ENCODE measurements at regions not wholly inside any gene's neighbourhood (a gene's known extent, or its start where the extent isn't known, plus 50 kb on each side); places are given as distances from the start of the nearest gene placed in this dataset.
A peak's percentile ranks its signal among the peaks of the same experiment; 100 is the strongest.

DNA sequence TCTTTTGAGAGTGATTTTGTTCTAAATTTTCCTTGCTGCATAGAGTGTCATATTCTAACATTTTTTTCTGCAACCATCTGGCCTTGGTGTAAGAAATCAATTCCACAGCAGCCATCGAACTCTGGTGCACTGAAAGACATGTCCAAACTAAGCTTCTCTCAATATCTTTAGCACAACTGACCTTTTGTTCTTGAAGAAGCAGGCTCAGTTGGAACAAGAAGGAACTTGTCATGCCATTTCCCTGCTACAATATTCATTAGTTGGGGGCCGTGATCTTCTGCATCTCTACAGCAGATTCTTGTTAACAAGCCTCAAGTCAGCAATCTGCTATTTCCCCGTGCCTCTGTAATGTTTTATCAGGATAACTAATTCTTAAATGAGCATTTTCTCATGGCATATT lies 1305.6 kb downstream of the CDH11 start:
- Histone ChIP-seq H2AFZ (ENCODE audit: low read length) (no peak overlapping the region; the same call in 1 of the 2 replicates), H3K79me2 (ENCODE audit: low read length) (no peaks in the 10 kb centered on the region), H3K27me3 (replicated peaks; ENCODE audit: insufficient read depth, low read length) (no peaks in the 10 kb centered on the region), H3K4me1 (ENCODE audit: low read length) (no peaks in the 10 kb centered on the region), H3K9ac (ENCODE audit: low read length) (no peak overlapping the region), H3K27ac (ENCODE audit: low read length) (no peak overlapping the region), H3K9me3 (replicated peaks; ENCODE audit: insufficient read depth, low read length) (no peaks in the 10 kb centered on the region), H4K20me1 (ENCODE audit: insufficient read depth, low read length) (no peaks in the 10 kb centered on the region), H3K4me2 (ENCODE audit: low read depth, low read length) (no peak overlapping the region), H3K4me3 (ENCODE audit: low read length) (no peak overlapping the region), H3K9me2 (replicated peaks; ENCODE audit: insufficient read depth, low read length) (no peaks in the 10 kb centered on the region), H3K36me3 (replicated peaks; ENCODE audit: insufficient read depth, low read length) (no peaks in the 10 kb centered on the region), H3F3A (ENCODE audit: insufficient read depth, low read length) (no peaks in the 10 kb centered on the region)
- DNase-seq = no peak
- no peak for TF ChIP-seq EZH2 (optimal IDR thresholded peaks at IDR 0.05; ENCODE audit: low read depth, low read length)
- TF ChIP-seq CTCF (IDR thresholded peaks at IDR 0.05; ENCODE audit: low read length) = no peak
- TF ChIP-seq EZH2phosphoT487 (IDR thresholded peaks at IDR 0.05; ENCODE audit: low read length) = no peak

DNA sequence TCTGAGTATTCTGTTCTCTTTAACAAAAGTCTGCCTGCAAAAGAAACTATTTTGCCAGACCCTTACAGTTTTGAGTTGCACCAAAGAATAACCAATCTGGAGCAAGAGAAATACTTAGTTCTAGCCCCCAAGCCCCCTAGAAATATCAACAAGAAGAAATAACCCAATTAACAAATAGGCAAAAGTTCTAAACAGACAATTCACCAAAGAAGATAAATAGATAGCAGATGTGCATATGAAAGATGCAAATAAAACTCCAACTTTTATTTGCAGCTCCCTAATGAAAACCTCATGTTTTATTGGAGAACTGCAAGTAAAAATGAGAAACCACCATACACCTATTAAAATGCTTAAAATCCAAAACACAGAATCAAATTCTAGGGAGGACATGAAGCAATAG lies 1308.0 kb downstream of the CDH11 start:
- Histone ChIP-seq H3K27ac (ENCODE audit: low read length) (no peak overlapping the region), H2AFZ (ENCODE audit: low read length) (no peak overlapping the region), H3K9me3 (replicated peaks; ENCODE audit: insufficient read depth, low read length) (no peaks in the 10 kb centered on the region), H4K20me1 (ENCODE audit: insufficient read depth, low read length) (no peaks in the 10 kb centered on the region), H3K4me2 (ENCODE audit: low read depth, low read length) (no peak overlapping the region), H3K9me2 (replicated peaks; ENCODE audit: insufficient read depth, low read length) (no peaks in the 10 kb centered on the region), H3K4me1 (ENCODE audit: low read length) (peaks cover 4% of the 10 kb centered on the region; the same call in 1 of the 2 replicates), H3K36me3 (replicated peaks; ENCODE audit: insufficient read depth, low read length) (no peaks in the 10 kb centered on the region), H3K27me3 (replicated peaks; ENCODE audit: insufficient read depth, low read length) (no peaks in the 10 kb centered on the region), H3F3A (ENCODE audit: insufficient read depth, low read length) (no peaks in the 10 kb centered on the region), H3K9ac (ENCODE audit: low read length) (no peak overlapping the region), H3K79me2 (ENCODE audit: low read length) (no peaks in the 10 kb centered on the region), H3K4me3 (ENCODE audit: low read length) (no peak overlapping the region)
- no peak for DNase-seq
- no peak for TF ChIP-seq EZH2 (optimal IDR thresholded peaks at IDR 0.05; ENCODE audit: low read depth, low read length)
- TF ChIP-seq EZH2phosphoT487 (IDR thresholded peaks at IDR 0.05; ENCODE audit: low read length) = no peak
- no peak for TF ChIP-seq CTCF (IDR thresholded peaks at IDR 0.05; ENCODE audit: low read length)

- no peaks in the 10 kb centered on the region for H3K9me2 ChIP-seq (replicated peaks; ENCODE audit: insufficient read depth, low read length)
- H3K9me3 ChIP-seq (replicated peaks; ENCODE audit: insufficient read depth, low read length) = no peaks in the 10 kb centered on the region
Measured at GRCh38 chr16:63808730-63809129, 1313.1 kb downstream of the CDH11 start.

More at GRCh38 chr16:63808730-63809129, 1313.1 kb downstream of the CDH11 start:
- Histone ChIP-seq H3K9ac (ENCODE audit: low read length) (no peak overlapping the region; the same call in 1 of the 2 replicates), H3K4me3 (ENCODE audit: low read length) (peak overlapping the region; percentile 47), H4K20me1 (ENCODE audit: insufficient read depth, low read length) (no peaks in the 10 kb centered on the region), H3K79me2 (ENCODE audit: low read length) (no peaks in the 10 kb centered on the region), H3K27ac (ENCODE audit: low read length) (peak overlapping the region; percentile 21; the same call in 1 of the 2 replicates), H3F3A (ENCODE audit: insufficient read depth, low read length) (no peaks in the 10 kb centered on the region), H3K36me3 (replicated peaks; ENCODE audit: insufficient read depth, low read length) (no peaks in the 10 kb centered on the region), H3K4me1 (ENCODE audit: low read length) (peaks cover 10% of the 10 kb centered on the region), H2AFZ (ENCODE audit: low read length) (peak overlapping the region; percentile 45), H3K4me2 (ENCODE audit: low read depth, low read length) (peak overlapping the region; percentile 44), H3K27me3 (replicated peaks; ENCODE audit: insufficient read depth, low read length) (no peaks in the 10 kb centered on the region)
- DNase-seq = peak; percentile 56
- TF ChIP-seq EZH2 (optimal IDR thresholded peaks at IDR 0.05; ENCODE audit: low read depth, low read length) = no peak
- TF ChIP-seq CTCF (IDR thresholded peaks at IDR 0.05; ENCODE audit: low read length) = no peak
- TF ChIP-seq EZH2phosphoT487 (IDR thresholded peaks at IDR 0.05; ENCODE audit: low read length) = no peak
